NCI-H128 (cell line): ENCODE measurements at regions not wholly inside any gene's neighbourhood (a gene's known extent, or its start where the extent isn't known, plus 50 kb on each side); places are given as distances from the start of the nearest gene placed in this dataset.
"Not testable (repeated sequence)": the region's sequence is repeated elsewhere in the genome, so short reads cannot be mapped to it uniquely, and the experiment has no call there.

Experiments used
- DNase-seq: peaks from one replicate; lab custom pipeline; 2025; ENCODE audit not compliant: unreplicated experiment; lab: John Stamatoyannopoulos, UW

DNA sequence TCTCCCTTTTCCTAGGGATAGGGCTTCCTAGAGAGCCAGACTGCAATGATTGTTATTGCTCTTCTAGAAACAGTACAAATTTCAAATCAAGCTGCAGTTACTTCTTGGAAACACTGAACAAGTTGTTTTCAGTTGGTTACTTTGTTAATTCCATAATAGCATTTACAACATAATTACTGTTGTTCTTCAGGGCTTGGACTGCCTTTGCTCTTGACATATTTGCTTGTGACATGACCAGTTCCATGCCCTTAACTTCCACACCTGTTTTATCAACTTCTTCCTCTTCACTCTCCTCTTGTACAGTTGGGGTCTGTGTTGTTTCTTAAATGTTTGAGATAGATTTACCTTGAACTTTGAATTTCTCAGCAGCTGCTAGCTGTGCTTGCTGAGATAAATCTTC, 104.4 kb downstream of the SEC23IP start:
- DNase-seq, result no peak

DNA sequence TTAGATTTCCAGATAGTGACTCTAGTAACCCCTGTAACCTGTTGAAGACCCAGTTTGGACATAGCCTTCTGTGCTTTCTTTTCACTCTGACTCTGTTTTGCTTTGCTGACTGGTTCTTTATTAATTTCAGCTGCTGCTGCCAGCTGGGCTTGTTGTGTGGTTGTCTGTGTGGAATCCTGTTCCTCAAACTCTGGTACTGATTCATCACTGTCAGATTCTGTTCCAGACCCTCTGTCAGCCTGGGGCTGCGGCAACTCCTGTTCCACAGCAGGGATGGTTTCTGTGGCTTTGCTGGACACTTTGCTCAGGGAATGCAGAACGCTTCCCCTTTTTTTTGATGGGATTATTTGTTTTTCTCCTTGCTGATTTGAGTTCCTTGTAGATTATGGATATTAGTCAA, 104.9 kb downstream of the SEC23IP start:
- DNase-seq, result no peak

DNA sequence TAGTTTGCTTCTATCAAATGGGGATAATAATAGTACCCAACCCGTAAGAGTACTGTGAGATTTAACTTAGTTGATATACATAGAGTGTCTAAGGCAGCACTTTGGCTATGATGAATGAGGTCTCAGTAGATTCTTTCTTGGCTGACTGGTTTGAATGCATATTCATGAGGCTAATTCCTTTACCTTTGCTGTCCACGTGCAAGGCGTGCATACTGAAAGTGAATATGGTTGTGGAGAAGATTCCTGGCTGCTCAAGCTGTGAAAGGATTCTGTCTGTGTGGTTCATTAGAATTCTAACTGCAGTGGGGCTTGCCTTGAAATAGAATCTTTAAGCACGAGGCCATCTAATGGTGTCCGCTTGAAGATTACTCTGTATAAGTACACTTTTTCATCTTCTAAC, 110.3 kb downstream of the SEC23IP start:
- DNase-seq, result no peak

DNA sequence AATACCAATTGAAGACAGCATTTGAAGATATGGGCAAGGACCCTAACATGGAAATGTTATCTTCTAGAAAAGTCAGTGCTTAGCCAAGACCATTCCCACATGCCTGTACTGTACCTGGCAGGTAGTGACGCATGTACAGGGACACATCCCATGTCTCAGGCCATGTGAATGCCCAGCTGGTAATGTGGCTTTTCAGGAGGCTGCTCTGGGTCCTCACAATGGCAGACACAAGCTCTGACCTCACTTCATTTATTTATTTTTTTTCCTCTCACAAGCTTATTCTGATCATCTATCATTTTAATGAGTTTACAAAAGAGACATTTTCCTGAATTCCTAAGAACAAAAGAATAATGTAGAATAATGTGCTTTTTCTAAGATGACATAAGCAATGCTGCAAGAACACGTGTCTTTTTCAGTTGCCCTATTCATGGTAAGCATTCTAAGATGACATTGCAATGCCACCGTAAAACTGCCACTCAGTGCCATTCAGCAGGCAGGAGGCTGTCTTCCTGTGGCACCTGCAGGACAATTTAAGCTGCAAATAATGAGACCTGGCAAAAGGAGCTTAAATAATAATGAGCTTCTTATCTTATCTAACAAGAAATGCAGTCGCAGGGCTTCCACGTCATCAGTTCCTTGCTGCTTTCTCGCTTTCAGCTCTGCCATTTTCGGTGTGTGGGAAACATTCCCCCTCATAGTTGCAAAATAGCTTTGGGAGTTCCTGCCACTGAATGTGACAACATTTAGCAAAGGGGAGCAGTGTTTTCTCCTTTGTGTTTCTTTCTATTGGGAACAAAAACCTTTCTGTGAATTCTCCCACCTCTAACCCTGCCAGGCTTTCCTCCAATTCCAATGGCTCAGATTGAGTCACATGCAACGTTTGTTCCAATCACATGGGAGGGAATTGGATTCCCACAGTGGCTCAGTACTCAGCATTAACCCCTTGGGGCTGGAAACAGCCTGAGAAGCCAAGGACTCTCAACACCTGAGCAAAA, 113.0 kb downstream of the SEC23IP start:
- no peak for DNase-seq

DNA sequence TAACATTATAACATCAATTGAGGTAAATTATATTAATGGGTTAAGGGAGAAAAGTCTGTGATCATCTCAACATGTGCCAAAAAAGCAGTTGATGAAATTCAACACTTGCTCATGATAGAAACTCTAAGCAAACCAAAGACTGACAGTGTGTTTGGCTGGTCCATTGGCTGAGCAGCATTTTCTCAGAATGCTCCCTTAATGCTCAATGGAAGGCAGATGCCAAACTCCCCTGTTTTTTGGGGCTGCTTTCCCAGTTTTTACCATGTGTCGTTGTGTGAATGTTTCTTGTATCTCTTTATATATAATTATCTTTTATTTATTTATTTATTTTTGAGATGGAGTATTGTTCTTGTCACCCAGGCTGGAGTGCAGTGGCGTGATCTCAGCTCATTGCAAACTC, 114.7 kb downstream of the SEC23IP start:
- DNase-seq, result no peak

DNA sequence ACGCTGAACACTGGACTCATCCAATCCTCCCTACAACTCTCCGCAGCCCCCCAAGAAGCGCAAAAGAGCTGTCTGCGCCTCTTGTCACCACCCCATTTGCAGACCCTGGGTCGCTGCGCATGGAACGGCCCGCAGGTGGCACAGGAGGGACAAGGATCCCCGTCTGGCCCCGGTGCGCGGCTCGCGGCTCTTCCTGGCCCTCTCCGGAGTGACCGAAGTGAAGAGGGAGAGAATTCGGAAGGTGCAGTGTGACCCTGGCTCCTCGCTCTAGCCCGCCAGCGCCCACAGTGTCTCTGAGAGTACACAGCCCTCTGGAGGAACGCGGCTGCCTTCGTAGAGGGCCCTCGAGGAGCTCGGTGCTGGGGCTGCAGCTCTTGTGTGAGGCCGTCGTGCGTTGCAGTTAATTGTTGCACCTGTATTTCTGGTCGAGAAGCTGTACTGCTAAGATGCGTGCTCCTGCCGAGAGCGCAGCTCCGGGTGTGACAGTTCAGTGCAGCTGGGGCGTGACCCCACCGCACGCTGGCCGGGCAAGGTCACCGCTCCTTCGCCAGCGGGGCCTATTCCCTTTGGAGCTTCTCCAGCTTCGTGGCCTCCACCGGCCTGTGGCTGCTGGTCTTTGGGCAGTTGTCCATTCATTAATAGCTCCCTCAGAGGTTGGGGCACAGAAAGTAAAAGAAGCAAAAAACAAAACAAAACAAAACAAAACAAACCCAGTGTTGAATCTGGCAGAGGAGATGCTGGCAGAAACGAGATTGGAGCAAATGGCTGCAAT, 119.0 kb downstream of the SEC23IP start:
- DNase-seq, result no peak

DNA sequence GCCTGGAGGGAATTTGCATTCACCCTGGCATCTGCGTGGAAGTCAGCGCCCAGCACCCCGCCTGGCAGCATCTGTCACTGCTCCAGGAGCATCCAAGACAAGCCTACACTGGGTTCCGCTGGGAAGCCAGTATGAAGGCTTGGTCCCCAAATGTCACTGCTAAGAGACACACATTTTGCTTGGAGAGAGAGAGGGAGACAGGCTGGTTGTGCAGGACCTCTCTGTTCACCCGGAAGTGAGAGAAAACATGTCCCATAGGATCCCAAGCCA, 119.5 kb downstream of the SEC23IP start:
- DNase-seq, result no peak

DNA sequence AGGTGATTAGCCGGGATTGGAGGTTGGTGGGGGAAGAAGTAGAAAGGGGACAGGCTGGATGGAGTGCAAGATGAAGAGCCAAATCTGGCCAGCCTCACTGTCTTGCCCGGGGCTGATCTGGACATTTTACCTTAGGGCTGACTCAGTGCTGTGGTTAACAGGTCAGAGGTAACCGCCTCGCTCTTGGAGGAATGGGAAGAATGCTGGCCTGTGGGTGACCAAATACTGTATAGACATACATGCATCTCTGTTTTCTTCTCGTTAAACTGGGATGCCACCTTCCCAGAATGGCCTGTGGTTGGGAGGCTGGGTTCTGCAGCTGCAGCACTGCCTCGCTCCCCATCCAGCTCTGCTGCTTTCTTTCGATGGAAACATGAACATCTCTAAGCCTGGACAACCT, 120.0 kb downstream of the SEC23IP start:
- DNase-seq, result no peak

DNA sequence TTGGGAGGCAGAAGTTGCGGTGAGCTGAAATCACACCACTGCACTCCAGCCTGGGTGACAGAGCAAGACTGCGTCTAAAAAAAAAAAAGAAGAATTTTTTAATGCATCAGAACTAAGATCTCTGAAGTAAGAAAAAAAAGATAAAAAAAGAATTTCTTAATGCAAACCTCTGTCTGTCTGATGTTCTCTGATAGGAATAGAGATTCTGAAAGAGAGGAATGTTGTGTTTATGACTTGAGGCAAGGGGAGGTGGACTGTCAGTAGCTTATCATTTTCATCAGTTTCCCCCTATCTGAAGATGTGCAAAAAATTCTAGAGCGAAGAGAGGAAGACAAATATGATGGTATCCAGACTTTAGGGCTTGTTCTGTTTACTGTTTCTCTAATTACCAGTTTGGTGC, 121.5 kb downstream of the SEC23IP start:
- DNase-seq, result no peak

DNA sequence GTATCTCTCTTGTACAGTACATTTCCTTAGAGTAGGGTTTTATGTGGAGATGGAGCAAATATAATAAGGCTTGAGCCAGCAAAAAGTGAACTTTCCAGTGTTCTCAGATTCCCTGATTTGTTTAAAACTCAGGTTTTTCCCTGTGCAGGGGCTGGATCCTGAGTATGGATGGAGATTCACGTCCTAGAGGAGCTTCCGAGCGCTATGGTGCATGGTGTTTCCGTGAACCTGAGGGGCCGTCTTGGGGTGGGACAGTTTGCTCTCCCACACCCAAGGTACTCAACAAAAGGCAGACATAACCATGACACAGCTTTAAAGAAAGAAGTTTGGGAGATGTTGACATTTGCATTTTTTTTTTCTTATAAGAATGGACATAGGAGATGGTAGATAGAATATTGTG, 122.5 kb downstream of the SEC23IP start:
- DNase-seq, result no peak

DNA sequence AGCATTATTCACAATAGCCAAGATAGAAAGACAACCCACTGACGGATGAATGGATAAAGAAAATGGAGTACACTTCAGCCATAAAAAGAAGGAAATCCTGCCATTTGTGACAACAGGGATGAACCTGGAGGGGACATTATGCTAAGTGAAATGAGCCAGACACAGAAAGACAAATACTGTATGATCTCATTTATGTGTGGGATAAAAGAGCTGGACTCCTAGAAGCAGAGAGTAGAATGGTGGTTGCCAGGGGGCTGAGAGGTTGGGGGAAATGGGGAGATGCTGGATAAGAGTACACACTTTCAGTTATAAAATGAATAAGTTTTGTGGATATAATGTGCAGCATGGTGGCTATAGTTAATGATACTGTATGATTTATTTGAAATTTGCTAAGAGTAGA, 124.4 kb downstream of the SEC23IP start:
- DNase-seq, result no peak

DNA sequence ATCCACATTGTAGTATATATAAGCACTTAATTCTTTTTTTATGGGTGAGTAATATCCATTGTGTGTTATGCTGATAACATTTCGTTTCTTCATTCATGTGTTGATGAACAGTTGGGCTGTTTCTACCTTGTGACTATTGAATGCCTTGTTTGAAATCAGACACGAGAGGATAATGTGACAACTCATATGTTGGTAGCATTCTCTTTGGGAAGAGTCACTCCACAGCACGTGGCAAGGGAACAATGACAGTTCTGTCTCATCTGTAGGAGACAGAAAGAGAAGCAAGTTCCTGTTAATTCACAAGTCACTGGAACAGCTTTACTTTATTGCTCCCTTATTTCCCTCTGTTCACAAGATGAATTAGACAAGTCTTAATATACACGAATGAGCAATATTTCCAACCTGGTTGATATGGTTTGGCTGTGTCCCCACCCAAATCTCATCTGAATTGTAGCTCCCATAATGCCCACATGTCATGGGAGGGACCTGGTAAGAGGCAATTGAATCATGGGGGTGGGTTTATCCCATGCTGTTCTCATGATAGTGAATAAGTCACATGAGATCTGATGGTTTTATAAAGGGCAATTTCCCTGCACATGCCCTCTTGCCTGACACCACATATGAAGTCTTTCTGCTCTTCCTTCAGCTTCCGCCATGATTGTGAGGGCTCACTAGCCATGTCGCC, 125.3 kb downstream of the SEC23IP start:
- no peak for DNase-seq

DNA sequence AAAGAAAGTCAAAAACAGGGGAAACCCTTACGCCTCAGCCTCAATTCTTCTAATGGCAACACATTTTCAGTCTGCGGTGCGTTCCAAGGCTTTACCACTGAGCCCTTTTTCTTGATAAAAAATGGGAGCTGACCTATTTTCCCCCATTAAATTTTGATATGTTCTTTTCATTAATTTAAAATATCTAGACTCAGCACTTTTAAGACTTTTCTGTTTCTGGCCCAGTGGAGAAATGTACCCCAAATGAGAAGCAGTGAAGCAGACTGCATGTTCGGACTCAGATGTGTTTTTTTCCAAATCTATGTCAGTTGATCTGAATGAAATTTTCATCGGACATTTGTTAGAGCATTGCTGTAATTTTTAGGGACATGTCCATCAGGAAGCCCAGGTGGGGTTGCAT, 126.2 kb downstream of the SEC23IP start:
- no peak for DNase-seq

DNA sequence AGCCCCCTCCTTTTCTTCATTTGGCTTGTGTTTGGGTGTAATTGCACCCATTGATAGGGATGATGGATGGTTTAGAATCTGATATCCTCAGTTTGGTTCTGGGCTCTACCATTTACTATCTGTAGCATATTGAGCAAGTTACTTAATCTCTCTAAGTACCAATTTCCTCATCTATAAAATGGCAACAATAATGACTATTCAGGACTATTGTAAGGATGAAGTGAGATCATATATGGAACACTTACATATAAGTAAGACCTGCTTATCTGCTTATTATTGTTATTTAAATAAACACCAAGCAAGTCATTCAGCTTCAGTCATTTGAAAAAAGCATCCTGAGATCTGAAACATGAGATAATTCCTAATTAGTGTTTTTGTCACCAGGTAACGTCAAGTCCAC, 127.0 kb downstream of the SEC23IP start:
- DNase-seq, result no peak

DNA sequence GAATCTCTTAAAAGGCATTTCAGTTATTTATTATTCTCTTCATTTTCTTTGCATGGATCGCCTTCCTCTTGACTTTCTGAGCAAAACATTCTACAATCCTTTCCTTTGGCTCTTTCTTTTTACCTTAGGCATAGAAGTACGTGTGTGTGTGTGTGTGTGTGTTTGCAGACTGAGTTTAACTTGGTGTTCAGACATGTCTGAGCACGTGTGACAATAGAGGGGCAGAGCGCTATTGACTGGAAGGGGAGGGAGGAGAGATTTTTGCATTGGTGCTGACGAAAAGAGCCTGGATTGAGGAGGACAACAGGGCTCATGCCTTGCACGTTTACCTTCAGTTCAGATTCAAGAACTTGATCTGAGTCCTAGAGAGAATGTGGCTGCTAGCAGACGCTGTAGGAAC, 129.8 kb downstream of the SEC23IP start:
- no peak for DNase-seq

DNA sequence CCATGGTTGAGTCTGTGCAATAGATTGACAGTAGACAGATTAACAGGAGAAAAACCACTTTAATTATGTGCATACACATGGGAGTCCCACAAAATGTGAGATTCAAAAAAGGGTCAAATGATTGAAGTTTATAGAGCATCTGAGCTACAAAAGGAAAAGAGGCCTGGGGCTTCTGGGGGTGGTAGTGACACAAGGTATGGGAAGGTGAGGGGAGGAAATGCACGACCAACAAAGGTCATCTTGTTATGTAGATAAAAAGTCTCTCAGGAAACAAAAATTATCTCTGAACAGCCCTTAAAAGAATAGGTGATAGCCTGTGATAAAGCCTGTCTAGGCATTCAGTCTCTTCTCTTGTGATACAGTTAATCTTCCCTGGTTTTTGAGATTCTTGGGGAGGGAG, 141.7 kb downstream of the SEC23IP start:
- no peak for DNase-seq

DNA sequence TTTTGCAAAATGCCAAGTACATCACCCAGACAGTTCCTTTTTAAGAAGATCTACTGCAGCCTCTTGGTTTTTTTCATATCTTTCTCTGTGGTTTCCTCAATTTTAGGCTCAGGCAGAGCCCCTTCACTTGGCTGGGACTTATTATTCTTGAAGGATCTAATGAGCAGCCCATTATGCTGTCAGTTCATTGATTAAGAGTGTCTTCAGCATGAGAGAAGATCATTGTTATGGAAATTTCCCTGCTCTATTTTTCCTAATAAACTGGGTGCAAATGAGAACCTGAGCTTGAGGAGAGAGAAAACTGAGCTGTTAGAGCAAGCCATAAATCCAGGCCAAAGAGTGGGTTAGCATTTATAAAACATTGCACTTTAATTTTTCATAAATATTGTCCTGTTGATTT, 146.5 kb downstream of the SEC23IP start:
- no peak for DNase-seq

DNA sequence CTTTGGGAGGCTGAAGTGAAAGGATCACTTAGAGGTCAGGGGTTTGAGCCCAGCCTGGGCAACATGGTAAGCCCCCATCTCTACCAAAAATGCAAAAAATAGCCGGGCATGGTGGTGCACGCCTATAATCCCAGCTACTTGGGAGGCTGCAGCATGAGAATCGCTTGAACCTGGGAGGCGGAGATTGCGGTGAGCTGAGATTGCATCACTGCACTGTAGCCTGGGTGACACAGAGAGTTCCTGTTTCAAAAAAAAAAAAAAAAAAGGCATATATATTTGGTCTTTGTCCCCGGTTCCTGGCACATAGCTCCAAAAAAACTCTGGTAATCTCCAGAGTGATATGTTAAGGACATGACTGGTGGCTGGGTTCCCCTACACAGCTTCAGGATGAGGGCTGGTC, 147.3 kb downstream of the SEC23IP start:
- no peak for DNase-seq

DNA sequence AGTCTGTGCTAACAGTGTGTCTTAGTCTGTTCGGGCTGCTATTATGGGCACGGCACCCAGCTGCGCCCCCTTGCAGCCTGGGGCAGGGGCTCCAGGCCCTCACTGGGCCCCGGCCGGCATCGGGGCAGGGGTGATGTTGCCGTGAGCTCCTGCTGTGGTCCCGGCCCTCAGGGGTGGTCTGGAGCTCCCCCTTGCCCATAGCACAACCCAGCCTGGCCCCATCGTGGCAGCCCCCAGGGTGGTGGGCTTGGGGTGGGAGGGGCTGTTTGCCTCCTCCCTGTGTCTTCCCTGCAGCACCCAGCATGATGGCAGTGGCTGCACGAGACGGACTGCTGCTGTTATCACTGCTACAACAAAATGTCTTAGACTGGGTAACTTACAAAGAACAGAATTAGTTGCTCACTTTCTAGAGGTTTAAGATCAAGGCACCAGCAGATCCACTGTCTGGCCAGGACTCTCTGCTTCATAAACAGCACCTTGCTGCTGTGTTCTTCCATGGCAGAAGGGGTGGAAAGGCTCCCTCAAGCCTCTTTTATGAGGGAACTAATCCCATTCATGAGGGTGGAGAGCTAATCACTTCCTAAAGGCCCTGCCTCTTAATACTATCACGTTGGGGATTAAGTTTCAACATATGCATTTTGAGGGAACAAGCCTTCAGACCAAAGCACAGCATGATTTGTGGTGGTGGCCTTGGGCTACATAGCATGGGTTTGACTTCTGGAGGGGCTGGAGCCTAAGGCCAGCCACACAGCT, 149.5 kb downstream of the SEC23IP start:
- no peak for DNase-seq

DNA sequence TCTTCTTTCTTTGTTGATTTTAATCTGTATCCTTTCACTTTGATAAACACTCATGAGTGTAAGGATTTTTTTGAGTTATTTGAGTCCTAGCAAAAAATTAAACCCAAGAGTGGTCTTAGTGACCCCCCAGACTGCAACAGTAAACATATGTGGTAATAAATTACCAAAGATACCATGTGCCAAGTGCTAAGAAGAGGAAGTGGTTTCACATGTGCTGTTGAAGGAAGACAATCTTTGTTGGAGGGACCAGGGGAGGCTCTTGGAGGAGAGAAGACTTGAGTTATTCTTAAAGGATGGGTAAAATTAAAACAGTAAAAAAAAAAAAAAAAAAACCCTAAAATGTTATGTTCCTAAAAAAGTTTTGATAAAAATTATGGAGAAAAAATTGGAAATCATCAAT, 150.2 kb downstream of the SEC23IP start:
- DNase-seq, result no peak

DNA sequence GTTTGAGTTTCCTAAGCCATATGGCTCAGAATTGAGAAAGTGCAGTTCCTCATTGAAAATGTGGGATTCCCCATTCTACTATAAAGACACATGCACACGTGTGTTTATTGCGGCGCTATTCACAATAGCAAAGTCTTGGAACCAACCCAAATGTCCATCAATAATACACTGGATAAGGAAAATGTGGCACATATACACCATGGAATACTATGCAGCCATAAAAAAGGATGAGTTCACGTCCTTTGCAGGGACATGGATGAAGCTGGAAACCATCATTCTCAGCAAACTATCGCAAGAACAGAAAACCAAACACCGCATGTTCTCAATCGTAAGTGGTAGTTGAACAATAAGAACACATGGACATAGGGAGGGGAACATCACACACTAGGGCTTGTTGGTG, 154.8 kb downstream of the SEC23IP start:
- DNase-seq, result not testable (repeated sequence)
